IPS-18c (cell line): ENCODE measurements at regions not wholly inside any gene's neighbourhood (a gene's known extent, or its start where the extent isn't known, plus 50 kb on each side); places are given as distances from the start of the nearest gene placed in this dataset.
"Not testable (repeated sequence)": the region's sequence is repeated elsewhere in the genome, so short reads cannot be mapped to it uniquely, and the experiment has no call there.

Source experiments
- H3K4me3 ChIP-seq: 2 replicates; pipeline ENCODE4 v1.7.0; 2013; ENCODE audit warnings: low read depth, mild to moderate bottlenecking, low read length, moderate library complexity; ENCODE audit not compliant: insufficient read depth
- H3K9me3 ChIP-seq: one replicate; pipeline ENCODE4 v1.6.1; 2013; ENCODE audit warnings: mild to moderate bottlenecking, low read length, moderate library complexity; ENCODE audit not compliant: control insufficient read depth, insufficient read depth

- Histone ChIP-seq H3K4me3 (no peak overlapping the region), H3K9me3 (no peaks in the 10 kb centered on the region)
Measured at GRCh38 chr6:156697225-156697830, 79.8 kb upstream of the ARID1B start.

GRCh38 chr6:156695742-156696141 is 81.4 kb upstream of the ARID1B start:
- H3K9me3 ChIP-seq = no peaks in the 10 kb centered on the region
- no peak overlapping the region for H3K4me3 ChIP-seq

GRCh38 chr6:156694679-156695078 is 82.5 kb upstream of the ARID1B start:
- Histone ChIP-seq H3K4me3 (no peak overlapping the region), H3K9me3 (no peaks in the 10 kb centered on the region)

- Histone ChIP-seq H3K9me3 (no peaks in the 10 kb centered on the region), H3K4me3 (no peak overlapping the region)
Measured at GRCh38 chr6:156691018-156691417, 86.2 kb upstream of the ARID1B start.

- H3K9me3 ChIP-seq = no peaks in the 10 kb centered on the region
- no peak overlapping the region for H3K4me3 ChIP-seq
Measured at GRCh38 chr6:156689656-156690055, 87.5 kb upstream of the ARID1B start.

- H3K9me3 ChIP-seq = no peaks in the 10 kb centered on the region
- no peak overlapping the region for H3K4me3 ChIP-seq
Measured at GRCh38 chr6:156688620-156688971, 88.6 kb upstream of the ARID1B start.

- Histone ChIP-seq H3K9me3 (no peaks in the 10 kb centered on the region), H3K4me3 (peak overlapping the region; percentile 61)
Measured at GRCh38 chr6:156687789-156688619, 89.2 kb upstream of the ARID1B start.

GRCh38 chr6:156686995-156687788 is 90.0 kb upstream of the ARID1B start:
- Histone ChIP-seq H3K4me3 (peak overlapping the region; percentile 74), H3K9me3 (no peaks in the 10 kb centered on the region)

GRCh38 chr6:156686301-156686994 is 90.7 kb upstream of the ARID1B start:
- no peaks in the 10 kb centered on the region for H3K9me3 ChIP-seq

GRCh38 chr6:156685823-156686222 is 91.4 kb upstream of the ARID1B start:
- peak overlapping the region; percentile 74; the same call in 1 of the 2 replicates for H3K4me3 ChIP-seq
- no peaks in the 10 kb centered on the region for H3K9me3 ChIP-seq

More at GRCh38 chr6:156686301-156686994, 90.7 kb upstream of the ARID1B start:
- peak overlapping the region; percentile 74 for H3K4me3 ChIP-seq

- Histone ChIP-seq H3K9me3 (no peaks in the 10 kb centered on the region), H3K4me3 (no peak overlapping the region)
Measured at GRCh38 chr6:156683821-156684220, 93.4 kb upstream of the ARID1B start.

GRCh38 chr6:156676721-156677120 is 100.5 kb upstream of the ARID1B start:
- Histone ChIP-seq H3K4me3 (no peak overlapping the region), H3K9me3 (no peaks in the 10 kb centered on the region)

GRCh38 chr6:156674197-156674596 is 103.0 kb upstream of the ARID1B start:
- no peak overlapping the region for H3K4me3 ChIP-seq
- H3K9me3 ChIP-seq = no peaks in the 10 kb centered on the region

- H3K9me3 ChIP-seq, H3K4me3 ChIP-seq: not testable (repeated sequence)
Measured at GRCh38 chr6:156670097-156670496, 107.1 kb upstream of the ARID1B start.

- no peak overlapping the region for H3K4me3 ChIP-seq
- H3K9me3 ChIP-seq = no peaks in the 10 kb centered on the region
Measured at GRCh38 chr6:156662025-156662445, 115.1 kb upstream of the ARID1B start.

GRCh38 chr6:156660389-156660788 is 116.8 kb upstream of the ARID1B start:
- no peak overlapping the region for H3K4me3 ChIP-seq
- no peaks in the 10 kb centered on the region for H3K9me3 ChIP-seq

- H3K4me3 ChIP-seq = no peak overlapping the region
- H3K9me3 ChIP-seq = no peaks in the 10 kb centered on the region
Measured at GRCh38 chr6:156659822-156660198, 117.4 kb upstream of the ARID1B start.
